SH-SY5Y (cell line): ENCODE measurements at regions not wholly inside any gene's neighbourhood (a gene's known extent, or its start where the extent isn't known, plus 50 kb on each side); places are given as distances from the start of the nearest gene placed in this dataset.

Experiments used
- GATA2 ChIP-seq: IDR thresholded peaks from 2 replicates; pipeline ENCODE4 v1.6.1; 2011; ENCODE audit warnings: mild to moderate bottlenecking, low read depth, low read length
- GATA3 ChIP-seq: IDR thresholded peaks from 2 replicates; pipeline ENCODE4 v1.6.1; 2011; ENCODE audit warnings: low read depth, mild to moderate bottlenecking, low read length, moderate library complexity

- TF ChIP-seq GATA2, result no peak
- TF ChIP-seq GATA3, result no peak
Measured at GRCh38 chr3:26090589-26090988, 300.7 kb downstream of the OXSM start.
